ENCODE measurements at regions not wholly inside any gene's neighbourhood (a gene's known extent, or its start where the extent isn't known, plus 50 kb on each side); places are given as distances from the start of the nearest gene placed in this dataset.

DNA sequence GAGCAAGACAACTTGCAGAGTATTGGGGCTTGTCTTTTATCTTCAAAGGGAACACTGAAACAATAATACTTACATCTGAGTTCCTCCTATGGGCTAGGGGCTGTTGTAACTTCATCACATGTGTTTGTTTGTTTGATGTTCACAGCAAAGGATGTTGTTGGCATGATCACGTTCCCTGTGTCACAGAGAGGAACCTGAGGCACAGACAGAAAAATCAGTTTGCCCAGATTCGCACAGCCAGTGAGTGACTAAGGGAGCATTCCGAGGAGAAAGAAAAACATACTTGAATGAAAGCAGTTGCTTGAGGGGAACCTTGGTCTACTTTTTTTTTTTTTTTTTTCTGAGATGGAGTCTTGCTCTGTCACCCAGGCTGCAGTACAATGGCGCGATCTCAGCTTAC, 87.2 kb upstream of the PFKP start:
- H3K27me3 Mint-ChIP-seq (ENCODE audit: low read depth), result no peaks in the 10 kb centered on the region
- no peak for TF ChIP-seq NFE2L1 (CRISPR knock-in tag; IDR thresholded peaks at IDR 0.05)
- TF ChIP-seq, protein P1, sequence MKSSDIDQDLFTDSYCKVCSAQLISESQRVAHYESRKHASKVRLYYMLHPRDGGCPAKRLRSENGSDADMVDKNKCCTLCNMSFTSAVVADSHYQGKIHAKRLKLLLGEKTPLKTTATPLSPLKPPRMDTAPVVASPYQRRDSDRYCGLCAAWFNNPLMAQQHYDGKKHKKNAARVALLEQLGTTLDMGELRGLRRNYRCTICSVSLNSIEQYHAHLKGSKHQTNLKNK (CRISPR knock-in tag; IDR thresholded peaks at IDR 0.05), result no peak
- TF ChIP-seq, protein P2, sequence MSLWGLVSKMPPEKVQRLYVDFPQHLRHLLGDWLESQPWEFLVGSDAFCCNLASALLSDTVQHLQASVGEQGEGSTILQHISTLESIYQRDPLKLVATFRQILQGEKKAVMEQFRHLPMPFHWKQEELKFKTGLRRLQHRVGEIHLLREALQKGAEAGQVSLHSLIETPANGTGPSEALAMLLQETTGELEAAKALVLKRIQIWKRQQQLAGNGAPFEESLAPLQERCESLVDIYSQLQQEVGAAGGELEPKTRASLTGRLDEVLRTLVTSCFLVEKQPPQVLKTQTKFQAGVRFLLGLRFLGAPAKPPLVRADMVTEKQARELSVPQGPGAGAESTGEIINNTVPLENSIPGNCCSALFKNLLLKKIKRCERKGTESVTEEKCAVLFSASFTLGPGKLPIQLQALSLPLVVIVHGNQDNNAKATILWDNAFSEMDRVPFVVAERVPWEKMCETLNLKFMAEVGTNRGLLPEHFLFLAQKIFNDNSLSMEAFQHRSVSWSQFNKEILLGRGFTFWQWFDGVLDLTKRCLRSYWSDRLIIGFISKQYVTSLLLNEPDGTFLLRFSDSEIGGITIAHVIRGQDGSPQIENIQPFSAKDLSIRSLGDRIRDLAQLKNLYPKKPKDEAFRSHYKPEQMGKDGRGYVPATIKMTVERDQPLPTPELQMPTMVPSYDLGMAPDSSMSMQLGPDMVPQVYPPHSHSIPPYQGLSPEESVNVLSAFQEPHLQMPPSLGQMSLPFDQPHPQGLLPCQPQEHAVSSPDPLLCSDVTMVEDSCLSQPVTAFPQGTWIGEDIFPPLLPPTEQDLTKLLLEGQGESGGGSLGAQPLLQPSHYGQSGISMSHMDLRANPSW (CRISPR knock-in tag; conservative IDR thresholded peaks at IDR 0.05; ENCODE audit: low read depth), result no peak
- no peak for TF ChIP-seq ESRRA (CRISPR knock-in tag; IDR thresholded peaks at IDR 0.05; ENCODE audit: borderline replicate concordance)
- no peak for TF ChIP-seq GRHL2 (CRISPR knock-in tag; IDR thresholded peaks at IDR 0.05; ENCODE audit: insufficient replicate concordance, severe bottlenecking)
- no peak for TF ChIP-seq TP53 (CRISPR knock-in tag; IDR thresholded peaks at IDR 0.05)
- TF ChIP-seq SMAD4 (CRISPR knock-in tag; IDR thresholded peaks at IDR 0.05), result no peak
- TF ChIP-seq, protein P3, sequence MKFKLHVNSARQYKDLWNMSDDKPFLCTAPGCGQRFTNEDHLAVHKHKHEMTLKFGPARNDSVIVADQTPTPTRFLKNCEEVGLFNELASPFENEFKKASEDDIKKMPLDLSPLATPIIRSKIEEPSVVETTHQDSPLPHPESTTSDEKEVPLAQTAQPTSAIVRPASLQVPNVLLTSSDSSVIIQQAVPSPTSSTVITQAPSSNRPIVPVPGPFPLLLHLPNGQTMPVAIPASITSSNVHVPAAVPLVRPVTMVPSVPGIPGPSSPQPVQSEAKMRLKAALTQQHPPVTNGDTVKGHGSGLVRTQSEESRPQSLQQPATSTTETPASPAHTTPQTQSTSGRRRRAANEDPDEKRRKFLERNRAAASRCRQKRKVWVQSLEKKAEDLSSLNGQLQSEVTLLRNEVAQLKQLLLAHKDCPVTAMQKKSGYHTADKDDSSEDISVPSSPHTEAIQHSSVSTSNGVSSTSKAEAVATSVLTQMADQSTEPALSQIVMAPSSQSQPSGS (CRISPR knock-in tag; IDR thresholded peaks at IDR 0.05; ENCODE audit: borderline replicate concordance, low read depth), result no peak
- no peak for TF ChIP-seq ZNF232 (CRISPR knock-in tag; IDR thresholded peaks at IDR 0.05)
- no peak for TF ChIP-seq NR2C2 (CRISPR knock-in tag; IDR thresholded peaks at IDR 0.05)
- TF ChIP-seq MXD4 (CRISPR knock-in tag; IDR thresholded peaks at IDR 0.05; ENCODE audit: borderline replicate concordance), result no peak
- TF ChIP-seq KAT7 (CRISPR knock-in tag; IDR thresholded peaks at IDR 0.05; ENCODE audit: borderline replicate concordance), result no peak
- TF ChIP-seq NFYB (CRISPR knock-in tag; conservative IDR thresholded peaks at IDR 0.05; ENCODE audit: low read depth), result no peak
- no peak for TF ChIP-seq ZNF423 (CRISPR knock-in tag; IDR thresholded peaks at IDR 0.05)
- TF ChIP-seq, protein P4, sequence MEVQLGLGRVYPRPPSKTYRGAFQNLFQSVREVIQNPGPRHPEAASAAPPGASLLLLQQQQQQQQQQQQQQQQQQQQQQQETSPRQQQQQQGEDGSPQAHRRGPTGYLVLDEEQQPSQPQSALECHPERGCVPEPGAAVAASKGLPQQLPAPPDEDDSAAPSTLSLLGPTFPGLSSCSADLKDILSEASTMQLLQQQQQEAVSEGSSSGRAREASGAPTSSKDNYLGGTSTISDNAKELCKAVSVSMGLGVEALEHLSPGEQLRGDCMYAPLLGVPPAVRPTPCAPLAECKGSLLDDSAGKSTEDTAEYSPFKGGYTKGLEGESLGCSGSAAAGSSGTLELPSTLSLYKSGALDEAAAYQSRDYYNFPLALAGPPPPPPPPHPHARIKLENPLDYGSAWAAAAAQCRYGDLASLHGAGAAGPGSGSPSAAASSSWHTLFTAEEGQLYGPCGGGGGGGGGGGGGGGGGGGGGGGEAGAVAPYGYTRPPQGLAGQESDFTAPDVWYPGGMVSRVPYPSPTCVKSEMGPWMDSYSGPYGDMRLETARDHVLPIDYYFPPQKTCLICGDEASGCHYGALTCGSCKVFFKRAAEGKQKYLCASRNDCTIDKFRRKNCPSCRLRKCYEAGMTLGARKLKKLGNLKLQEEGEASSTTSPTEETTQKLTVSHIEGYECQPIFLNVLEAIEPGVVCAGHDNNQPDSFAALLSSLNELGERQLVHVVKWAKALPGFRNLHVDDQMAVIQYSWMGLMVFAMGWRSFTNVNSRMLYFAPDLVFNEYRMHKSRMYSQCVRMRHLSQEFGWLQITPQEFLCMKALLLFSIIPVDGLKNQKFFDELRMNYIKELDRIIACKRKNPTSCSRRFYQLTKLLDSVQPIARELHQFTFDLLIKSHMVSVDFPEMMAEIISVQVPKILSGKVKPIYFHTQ (CRISPR knock-in tag; IDR thresholded peaks at IDR 0.05), result no peak
- TF ChIP-seq NR3C1 (CRISPR knock-in tag; conservative IDR thresholded peaks at IDR 0.05; ENCODE audit: low read depth), result no peak
- no peak overlapping the region for H3K4me3 Mint-ChIP-seq
- H3K4me1 Mint-ChIP-seq, result peaks cover 11% of the 10 kb centered on the region
- no peak for DNase-seq (ENCODE audit: low spot score)
- POLR2A ChIA-PET, result no interaction called here
- no peaks in the 10 kb centered on the region for H3K9me3 Mint-ChIP-seq
- CTCF ChIA-PET, result interaction anchor here (3.0 kb wide), 1 partner anchor 51 kb away, joined by 28 read pairs; no protein-coding TSS in a partner anchor
- H3K36me3 Mint-ChIP-seq, result no peaks in the 10 kb centered on the region
- no peak for ATAC-seq
- H3K27ac Mint-ChIP-seq, result 0 out of 2 replicates have a peak overlapping the region, but pooled peaks have one; percentile 65

DNA sequence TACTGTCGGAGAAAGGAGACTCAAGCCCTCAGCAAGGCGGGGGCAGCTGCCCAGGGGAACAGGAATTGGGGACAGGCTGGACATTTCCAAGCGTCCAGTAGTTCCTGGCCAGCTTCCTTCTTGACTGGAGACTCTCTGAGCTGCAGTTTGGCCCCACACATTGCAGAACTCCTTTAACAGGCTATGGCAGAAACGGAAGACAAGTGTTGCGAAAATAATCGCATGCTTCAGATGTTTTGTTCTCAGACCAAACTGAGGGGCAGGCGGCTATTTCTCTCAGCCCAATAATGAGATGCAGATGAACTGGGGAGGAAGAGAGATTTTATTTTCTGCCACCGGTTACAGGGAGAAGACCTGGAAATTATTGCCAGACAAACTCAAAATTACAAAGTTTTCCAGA, 88.0 kb upstream of the PFKP start:
- no peak overlapping the region for H3K4me3 Mint-ChIP-seq
- no peak overlapping the region for H3K27ac Mint-ChIP-seq
- H3K9me3 Mint-ChIP-seq, result no peaks in the 10 kb centered on the region
- ChIA-PET POLR2A (no interaction called here), CTCF (interaction anchor here (0.6 to 3.0 kb wide), 3 partner anchors 12 to 360 kb away, joined by 3 to 28 read pairs (median 4); no protein-coding TSS in a partner anchor)
- ATAC-seq (no peak), DNase-seq (ENCODE audit: low spot score) (no peak)
- peaks cover 15% of the 10 kb centered on the region for H3K4me1 Mint-ChIP-seq
- no peaks in the 10 kb centered on the region for H3K36me3 Mint-ChIP-seq
- no peaks in the 10 kb centered on the region for H3K27me3 Mint-ChIP-seq (ENCODE audit: low read depth)
- no peak for TF ChIP-seq GTF2I (CRISPR knock-in tag; conservative IDR thresholded peaks at IDR 0.05)
- no peak for TF ChIP-seq CBFB (CRISPR knock-in tag; IDR thresholded peaks at IDR 0.05; ENCODE audit: low read depth)
- TF ChIP-seq ZNF219 (CRISPR knock-in tag; IDR thresholded peaks at IDR 0.05; ENCODE audit: borderline replicate concordance), result no peak
- no peak for TF ChIP-seq PRRX2 (CRISPR knock-in tag; IDR thresholded peaks at IDR 0.05)
- TF ChIP-seq, protein P1 (CRISPR knock-in tag; IDR thresholded peaks at IDR 0.05), result no peak
- no peak for TF ChIP-seq NR1H2 (CRISPR knock-in tag; IDR thresholded peaks at IDR 0.05)
- TF ChIP-seq, protein P5, sequence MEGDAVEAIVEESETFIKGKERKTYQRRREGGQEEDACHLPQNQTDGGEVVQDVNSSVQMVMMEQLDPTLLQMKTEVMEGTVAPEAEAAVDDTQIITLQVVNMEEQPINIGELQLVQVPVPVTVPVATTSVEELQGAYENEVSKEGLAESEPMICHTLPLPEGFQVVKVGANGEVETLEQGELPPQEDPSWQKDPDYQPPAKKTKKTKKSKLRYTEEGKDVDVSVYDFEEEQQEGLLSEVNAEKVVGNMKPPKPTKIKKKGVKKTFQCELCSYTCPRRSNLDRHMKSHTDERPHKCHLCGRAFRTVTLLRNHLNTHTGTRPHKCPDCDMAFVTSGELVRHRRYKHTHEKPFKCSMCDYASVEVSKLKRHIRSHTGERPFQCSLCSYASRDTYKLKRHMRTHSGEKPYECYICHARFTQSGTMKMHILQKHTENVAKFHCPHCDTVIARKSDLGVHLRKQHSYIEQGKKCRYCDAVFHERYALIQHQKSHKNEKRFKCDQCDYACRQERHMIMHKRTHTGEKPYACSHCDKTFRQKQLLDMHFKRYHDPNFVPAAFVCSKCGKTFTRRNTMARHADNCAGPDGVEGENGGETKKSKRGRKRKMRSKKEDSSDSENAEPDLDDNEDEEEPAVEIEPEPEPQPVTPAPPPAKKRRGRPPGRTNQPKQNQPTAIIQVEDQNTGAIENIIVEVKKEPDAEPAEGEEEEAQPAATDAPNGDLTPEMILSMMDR (IDR thresholded peaks at IDR 0.05), result no peak
- TF ChIP-seq NR3C1 (CRISPR knock-in tag; conservative IDR thresholded peaks at IDR 0.05; ENCODE audit: low read depth), result no peak
- no peak for TF ChIP-seq JAZF1 (CRISPR knock-in tag; IDR thresholded peaks at IDR 0.05)
- no peak for TF ChIP-seq TP53 (CRISPR knock-in tag; IDR thresholded peaks at IDR 0.05)
- TF ChIP-seq, protein P6, sequence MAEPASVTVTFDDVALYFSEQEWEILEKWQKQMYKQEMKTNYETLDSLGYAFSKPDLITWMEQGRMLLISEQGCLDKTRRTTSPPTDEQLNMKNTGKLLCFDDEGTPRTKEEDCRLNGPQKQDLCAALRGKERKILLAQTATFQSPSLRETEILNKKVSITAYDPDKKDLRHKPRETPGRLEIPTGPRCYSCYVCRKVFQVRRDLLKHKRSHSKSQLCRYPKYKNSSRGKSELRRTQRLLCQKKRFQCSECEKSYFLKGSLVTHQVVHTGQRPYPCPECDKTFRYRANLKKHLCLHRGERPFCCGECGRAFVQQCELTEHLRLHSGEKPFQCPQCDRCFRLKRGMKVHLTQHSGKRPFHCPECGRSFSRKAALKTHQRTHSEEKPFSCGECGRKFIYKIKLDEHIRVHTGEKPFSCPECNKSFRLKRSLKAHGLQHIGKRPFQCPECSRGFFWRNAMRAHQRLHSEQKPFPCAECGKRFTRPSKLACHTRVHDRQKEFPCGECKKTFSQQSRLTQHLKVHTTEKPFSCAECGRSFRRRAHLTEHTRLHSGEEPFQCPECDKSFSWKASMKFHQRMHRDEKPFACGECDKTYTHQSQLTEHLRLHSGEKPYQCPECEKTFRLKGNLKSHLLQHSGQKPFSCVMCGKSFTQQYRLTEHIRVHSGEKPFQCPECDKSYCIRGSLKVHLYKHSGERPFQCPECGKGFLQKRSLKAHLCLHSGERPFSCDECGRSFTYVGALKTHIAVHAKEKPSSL (CRISPR knock-in tag; conservative IDR thresholded peaks at IDR 0.05), result no peak
- TF ChIP-seq ZNF232 (CRISPR knock-in tag; IDR thresholded peaks at IDR 0.05), result no peak
- no peak for TF ChIP-seq NFATC4 (CRISPR knock-in tag; IDR thresholded peaks at IDR 0.05)
